NT2/D1 (cell line): ENCODE measurements at regions not wholly inside any gene's neighbourhood (a gene's known extent, or its start where the extent isn't known, plus 50 kb on each side); places are given as distances from the start of the nearest gene placed in this dataset.

Experiments used
- YY1 ChIP-seq: IDR thresholded peaks from 2 replicates; pipeline ENCODE4 v1.6.1; 2011; ENCODE audit not compliant: insufficient read length, insufficient read depth
- ZNF274 ChIP-seq: IDR thresholded peaks from 2 replicates; pipeline ENCODE4 v1.6.1; 2011; ENCODE audit warnings: mild to moderate bottlenecking, low read depth, low read length

DNA sequence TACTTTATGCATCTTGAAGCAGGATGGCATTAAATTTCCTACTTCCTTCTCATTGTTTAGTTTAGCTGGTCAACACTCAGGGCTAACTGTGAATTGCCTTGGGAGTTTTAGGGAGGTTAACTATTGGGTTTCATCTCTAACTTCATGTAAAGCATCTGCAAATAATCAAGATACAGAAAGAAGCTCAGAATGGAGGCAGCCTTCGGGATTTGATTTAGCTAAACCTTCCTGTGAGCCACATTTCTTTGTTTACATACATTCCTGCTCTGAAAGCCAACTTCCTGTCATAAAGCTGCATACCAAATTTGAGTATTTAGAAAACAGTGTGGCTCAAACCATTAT lies 131.7 kb upstream of the PCDH18 start:
- TF ChIP-seq ZNF274 (no peak), YY1 (no peak)
